ENCODE measurements at regions not wholly inside any gene's neighbourhood (a gene's known extent, or its start where the extent isn't known, plus 50 kb on each side); places are given as distances from the start of the nearest gene placed in this dataset.

GRCh38 chr3:178060407-178060806 is 475.8 kb upstream of the KCNMB2 start:
- peak; percentile 89 for DNase-seq (ENCODE audit: low read depth)
- no peak for TF ChIP-seq CTCF (conservative IDR thresholded peaks at IDR 0.05; ENCODE audit: control insufficient read depth, insufficient read depth, low read depth, low read length)
- H3K4me3 ChIP-seq (ENCODE audit: control insufficient read depth, low read depth, low read length), result no peak overlapping the region

GRCh38 chr3:178062126-178062525 is 474.1 kb upstream of the KCNMB2 start:
- no peak for TF ChIP-seq CTCF (conservative IDR thresholded peaks at IDR 0.05; ENCODE audit: control insufficient read depth, insufficient read depth, low read depth, low read length)
- DNase-seq (ENCODE audit: low read depth), result no peak
- H3K4me3 ChIP-seq (ENCODE audit: control insufficient read depth, low read depth, low read length), result no peak overlapping the region

- TF ChIP-seq CTCF (conservative IDR thresholded peaks at IDR 0.05; ENCODE audit: control insufficient read depth, insufficient read depth, low read depth, low read length), result no peak
- H3K4me3 ChIP-seq (ENCODE audit: control insufficient read depth, low read depth, low read length), result no peak overlapping the region
- peak; percentile 66 for DNase-seq (ENCODE audit: low read depth)
Measured at GRCh38 chr3:178063461-178063860, 472.8 kb upstream of the KCNMB2 start.

- TF ChIP-seq CTCF (conservative IDR thresholded peaks at IDR 0.05; ENCODE audit: control insufficient read depth, insufficient read depth, low read depth, low read length), result no peak
- H3K4me3 ChIP-seq (ENCODE audit: control insufficient read depth, low read depth, low read length), result no peak overlapping the region
- no peak for DNase-seq (ENCODE audit: low read depth)
Measured at GRCh38 chr3:178067721-178068120, 468.5 kb upstream of the KCNMB2 start.

GRCh38 chr3:178072391-178073305 is 463.6 kb upstream of the KCNMB2 start:
- H3K4me3 ChIP-seq (ENCODE audit: control insufficient read depth, low read depth, low read length), result no peak overlapping the region
- no peak for DNase-seq (ENCODE audit: low read depth)
- TF ChIP-seq CTCF (conservative IDR thresholded peaks at IDR 0.05; ENCODE audit: control insufficient read depth, insufficient read depth, low read depth, low read length), result no peak

- H3K4me3 ChIP-seq (ENCODE audit: control insufficient read depth, low read depth, low read length), result no peak overlapping the region
- TF ChIP-seq CTCF (conservative IDR thresholded peaks at IDR 0.05; ENCODE audit: control insufficient read depth, insufficient read depth, low read depth, low read length), result no peak
- DNase-seq (ENCODE audit: low read depth), result no peak
Measured at GRCh38 chr3:178073366-178073765, 462.9 kb upstream of the KCNMB2 start.
